T-helper 2 cell treated with Interferon-gamma antibody and Interleukin-4, amounts not matched to agents 5 μg/mL and 100 μg/mL, for 36 hours (primary cell): ENCODE measurements at regions not wholly inside any gene's neighbourhood (a gene's known extent, or its start where the extent isn't known, plus 50 kb on each side); places are given as distances from the start of the nearest gene placed in this dataset.

Experiments
- DNase-seq: peaks from one replicate; pipeline ENCODE4 v3.0.0; 2021; ENCODE audit warnings: low spot score
- H3K27ac Mint-ChIP-seq: one replicate; pipeline ENCODE4 v1.8.0; 2021; ENCODE audit warnings: mild to moderate bottlenecking, mixed read lengths
- H3K27me3 Mint-ChIP-seq: one replicate; pipeline ENCODE4 v1.8.0; 2021; ENCODE audit warnings: low read depth, mixed read lengths
- H3K36me3 Mint-ChIP-seq: one replicate; pipeline ENCODE4 v1.8.0; 2021; ENCODE audit warnings: low read depth, mixed read lengths
- H3K4me1 Mint-ChIP-seq: one replicate; pipeline ENCODE4 v1.8.0; 2021; ENCODE audit warnings: low read depth, mixed read lengths
- H3K4me3 Mint-ChIP-seq: one replicate; pipeline ENCODE4 v1.8.0; 2022; ENCODE audit warnings: mild to moderate bottlenecking, moderate library complexity, mixed read lengths
- H3K9me3 Mint-ChIP-seq: one replicate; pipeline ENCODE4 v1.8.0; 2021; ENCODE audit warnings: mixed read lengths

DNA sequence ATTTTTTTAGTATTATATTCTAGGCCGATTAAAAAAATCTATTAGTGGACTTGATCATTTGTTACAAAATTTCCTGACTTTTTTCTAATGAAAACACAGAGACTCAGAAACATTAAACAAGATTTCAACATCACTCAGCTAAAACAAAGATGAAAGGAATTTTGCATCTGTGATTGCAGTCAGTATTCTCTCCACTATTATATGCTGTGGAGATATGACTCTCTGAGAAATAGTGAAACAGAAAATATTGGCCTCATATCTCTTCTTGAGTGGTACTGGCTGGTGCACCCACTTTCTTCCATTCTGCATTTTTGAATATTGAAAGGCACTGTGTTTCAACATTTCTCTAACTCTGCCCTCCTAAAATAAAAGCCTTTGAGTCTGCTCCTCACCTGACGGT, 914.2 kb downstream of the TSN start:
- Mint-ChIP-seq H3K27ac (no peak overlapping the region), H3K4me1 (no peaks in the 10 kb centered on the region), H3K36me3 (no peaks in the 10 kb centered on the region), H3K27me3 (no peaks in the 10 kb centered on the region), H3K4me3 (no peak overlapping the region), H3K9me3 (peaks cover 4% of the 10 kb centered on the region)
- no peak for DNase-seq

DNA sequence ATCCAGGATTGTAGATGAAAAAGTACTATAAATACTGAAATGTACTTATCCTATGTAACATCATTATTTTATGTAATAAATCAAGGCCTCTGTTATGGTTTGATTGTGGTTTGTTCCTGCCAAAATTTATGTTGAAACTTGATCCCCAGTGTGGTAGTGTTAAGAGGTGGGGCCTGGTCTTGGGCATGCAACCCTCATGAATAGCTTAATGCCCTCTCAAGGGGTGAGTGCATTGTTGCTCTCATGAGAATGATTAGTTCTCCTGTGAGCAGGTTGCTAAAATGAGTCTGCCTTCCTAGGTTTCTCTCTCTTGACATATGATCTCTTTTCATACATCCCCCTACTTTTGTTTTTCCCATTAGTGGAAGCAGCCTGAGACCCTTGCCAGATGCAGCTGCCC, 915.4 kb downstream of the TSN start:
- Mint-ChIP-seq H3K4me1 (no peaks in the 10 kb centered on the region), H3K9me3 (peaks cover 4% of the 10 kb centered on the region), H3K4me3 (no peak overlapping the region), H3K27ac (no peak overlapping the region), H3K27me3 (no peaks in the 10 kb centered on the region), H3K36me3 (no peaks in the 10 kb centered on the region)
- no peak for DNase-seq

DNA sequence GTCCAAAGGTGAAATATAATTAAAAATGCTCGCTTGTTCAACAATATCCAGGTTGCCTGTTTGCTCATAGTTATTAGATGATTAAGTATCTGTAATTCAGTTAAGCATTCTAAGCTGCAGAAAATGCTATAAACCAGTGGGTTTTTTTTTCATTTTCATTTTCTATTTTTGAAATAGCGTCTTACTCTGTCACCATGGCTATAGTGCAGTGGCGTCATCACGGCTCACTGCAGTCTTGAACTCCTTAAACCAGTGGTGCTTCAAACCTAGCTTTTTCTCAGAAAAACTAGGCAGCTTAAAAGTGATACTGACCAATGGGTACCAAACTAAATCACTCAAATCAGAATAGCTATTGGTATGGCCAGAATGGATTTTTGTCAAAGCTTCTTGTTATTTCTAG, 925.2 kb downstream of the TSN start:
- no peaks in the 10 kb centered on the region for H3K4me1 Mint-ChIP-seq
- H3K27ac Mint-ChIP-seq: no peak overlapping the region
- H3K27me3 Mint-ChIP-seq: no peaks in the 10 kb centered on the region

DNA sequence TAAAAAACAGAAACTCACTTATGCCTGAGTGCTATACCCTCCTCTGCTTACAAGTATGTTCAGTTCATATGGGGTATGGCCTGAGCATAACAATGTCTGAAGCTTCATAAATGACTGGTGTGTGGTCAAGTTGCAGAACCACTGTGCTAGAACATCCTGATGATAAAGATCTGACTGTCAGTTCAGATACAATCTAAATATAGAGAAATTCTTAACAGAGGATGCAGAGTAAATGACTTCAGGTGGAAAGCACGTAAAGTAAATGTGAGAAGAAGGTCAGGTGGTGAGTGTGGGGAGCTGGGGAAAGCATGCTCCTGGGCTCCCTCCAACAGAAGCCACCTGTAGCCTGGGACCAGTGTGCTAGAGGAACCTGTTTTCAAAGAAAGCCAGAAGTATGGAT, 926.2 kb downstream of the TSN start:
- no peak overlapping the region for H3K27ac Mint-ChIP-seq
- no peaks in the 10 kb centered on the region for H3K4me1 Mint-ChIP-seq
- peaks cover 27% of the 10 kb centered on the region for H3K9me3 Mint-ChIP-seq
- no peaks in the 10 kb centered on the region for H3K27me3 Mint-ChIP-seq
- no peak overlapping the region for H3K4me3 Mint-ChIP-seq
- H3K36me3 Mint-ChIP-seq: no peaks in the 10 kb centered on the region
- no peak for DNase-seq

More for the DNA sequence above, 925.2 kb downstream of the TSN start:
- DNase-seq: no peak
- Mint-ChIP-seq H3K9me3 (peaks cover 21% of the 10 kb centered on the region), H3K36me3 (no peaks in the 10 kb centered on the region), H3K4me3 (no peak overlapping the region)

DNA sequence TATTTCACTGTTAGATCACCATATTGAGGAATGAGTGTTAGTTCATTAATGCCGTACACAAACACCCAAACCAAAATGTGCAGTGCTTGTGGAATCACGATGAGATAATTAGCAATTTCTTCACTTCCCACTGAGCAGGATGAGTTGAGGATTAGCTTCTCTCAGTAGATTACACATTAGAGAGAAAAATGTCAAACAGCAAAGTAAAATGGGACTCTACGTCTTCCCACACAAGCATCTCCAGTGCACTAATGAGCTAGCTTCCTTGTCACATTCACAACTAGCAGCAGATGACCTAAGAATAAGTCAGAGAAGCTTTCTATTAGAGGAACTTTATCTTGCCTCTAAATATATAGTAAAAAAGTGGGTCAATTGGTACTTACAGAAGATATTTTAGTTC, 926.9 kb downstream of the TSN start:
- peaks cover 28% of the 10 kb centered on the region for H3K9me3 Mint-ChIP-seq
- H3K4me1 Mint-ChIP-seq: no peaks in the 10 kb centered on the region
- H3K27ac Mint-ChIP-seq: no peak overlapping the region
- no peak overlapping the region for H3K4me3 Mint-ChIP-seq
- no peaks in the 10 kb centered on the region for H3K36me3 Mint-ChIP-seq
- no peaks in the 10 kb centered on the region for H3K27me3 Mint-ChIP-seq
- no peak for DNase-seq

DNA sequence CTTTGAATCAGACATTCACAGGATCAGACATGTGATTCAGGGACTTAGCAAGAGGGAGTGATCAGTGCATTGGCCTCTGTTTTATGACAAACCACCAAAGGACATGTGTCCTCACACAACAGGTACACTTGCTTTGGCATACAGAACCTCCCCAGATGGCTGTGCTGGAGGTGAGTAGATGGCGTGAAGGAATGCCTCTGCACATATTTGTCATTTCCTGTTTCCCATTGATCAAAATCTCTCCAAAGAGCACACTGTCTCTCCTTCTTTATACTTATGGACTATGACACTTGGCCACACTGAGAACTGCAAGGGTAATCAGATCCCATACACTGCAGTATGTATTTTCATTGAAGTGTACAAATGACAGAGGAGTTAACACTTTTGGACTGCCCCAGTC, 927.6 kb downstream of the TSN start:
- H3K4me1 Mint-ChIP-seq: no peaks in the 10 kb centered on the region
- DNase-seq: no peak

DNA sequence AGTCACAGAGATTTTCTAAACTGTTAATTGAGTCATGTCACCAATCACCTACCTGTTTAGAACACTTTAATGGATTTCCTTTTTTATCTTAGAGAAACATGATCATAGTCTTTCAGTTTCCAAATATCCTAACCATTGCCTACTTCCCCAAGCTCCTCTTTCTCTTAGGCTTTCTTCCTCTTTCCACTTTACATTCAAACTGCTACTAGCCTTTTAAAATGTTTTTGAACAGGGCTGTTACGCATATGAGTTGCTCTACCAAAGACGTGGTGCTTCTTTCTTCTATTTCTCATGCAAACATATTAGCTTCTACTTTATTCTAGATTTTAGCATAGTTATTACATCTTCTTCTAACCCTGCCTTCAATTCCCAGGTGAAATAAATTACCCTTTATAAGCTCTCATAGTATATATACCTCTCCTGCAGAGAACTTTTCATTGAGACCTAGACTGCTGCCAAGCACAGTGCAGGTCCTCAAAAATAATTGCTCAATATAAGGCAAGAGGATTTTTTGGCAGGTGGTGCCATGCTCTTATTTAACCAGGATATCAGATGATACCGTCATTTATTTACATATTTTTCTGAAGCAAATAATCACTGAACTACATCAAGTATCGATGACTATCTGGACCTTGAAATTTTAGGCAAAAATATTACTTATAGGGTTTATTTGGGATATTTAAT, 937.1 kb downstream of the TSN start:
- Mint-ChIP-seq H3K36me3 (no peaks in the 10 kb centered on the region), H3K4me1 (no peaks in the 10 kb centered on the region), H3K4me3 (no peak overlapping the region), H3K27ac (no peak overlapping the region), H3K27me3 (no peaks in the 10 kb centered on the region), H3K9me3 (peaks cover 32% of the 10 kb centered on the region)
- no peak for DNase-seq

More for the DNA sequence above, 927.6 kb downstream of the TSN start:
- H3K27ac Mint-ChIP-seq: no peak overlapping the region
- no peak overlapping the region for H3K4me3 Mint-ChIP-seq
- H3K36me3 Mint-ChIP-seq: no peaks in the 10 kb centered on the region
- H3K27me3 Mint-ChIP-seq: no peaks in the 10 kb centered on the region
- peaks cover 26% of the 10 kb centered on the region for H3K9me3 Mint-ChIP-seq

DNA sequence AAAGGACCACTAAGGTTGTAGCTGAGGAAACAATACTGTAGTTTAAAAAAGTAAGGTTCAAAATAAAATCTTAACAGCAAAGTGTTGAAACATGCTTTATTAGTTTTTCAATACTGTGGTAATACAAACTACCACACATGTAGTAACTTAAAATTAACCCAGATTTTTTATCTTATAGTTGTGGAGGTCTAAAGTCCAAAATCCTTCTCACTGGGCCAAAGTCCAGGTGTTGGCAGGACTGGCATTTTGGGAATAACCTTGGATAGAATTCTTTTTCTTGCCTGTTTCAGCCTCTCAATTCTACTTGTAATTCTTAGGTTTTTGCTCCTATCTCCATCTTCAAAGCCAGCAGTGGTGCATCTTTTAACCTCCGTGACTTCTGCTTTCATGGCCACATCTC, 942.0 kb downstream of the TSN start:
- H3K27me3 Mint-ChIP-seq: no peaks in the 10 kb centered on the region
- H3K4me1 Mint-ChIP-seq: no peaks in the 10 kb centered on the region
- no peak overlapping the region for H3K4me3 Mint-ChIP-seq
- no peak overlapping the region for H3K27ac Mint-ChIP-seq
- no peaks in the 10 kb centered on the region for H3K36me3 Mint-ChIP-seq
- DNase-seq: no peak
- H3K9me3 Mint-ChIP-seq: peaks cover 19% of the 10 kb centered on the region

DNA sequence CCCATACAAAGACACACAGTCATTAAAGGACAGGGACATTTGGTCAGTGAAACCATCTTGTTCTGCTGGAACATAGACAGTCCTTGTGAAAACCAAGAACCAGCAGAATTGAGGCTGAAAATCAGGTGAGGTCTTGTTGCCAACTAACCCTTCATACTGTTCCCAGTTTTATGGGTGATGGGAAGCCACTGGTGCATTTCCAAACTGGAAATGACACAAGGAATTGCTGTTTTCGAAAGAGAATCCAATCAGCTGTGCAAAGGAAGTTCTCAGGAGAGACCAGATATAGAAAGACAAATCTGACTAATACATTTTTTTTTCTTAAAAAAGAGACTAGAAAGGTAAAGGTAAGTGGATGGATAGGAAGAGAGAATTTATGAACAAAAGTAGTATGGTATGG, 948.2 kb downstream of the TSN start:
- H3K9me3 Mint-ChIP-seq: peaks cover 5% of the 10 kb centered on the region
- no peaks in the 10 kb centered on the region for H3K4me1 Mint-ChIP-seq
- H3K4me3 Mint-ChIP-seq: no peak overlapping the region
- no peaks in the 10 kb centered on the region for H3K36me3 Mint-ChIP-seq
- DNase-seq: no peak
- H3K27me3 Mint-ChIP-seq: no peaks in the 10 kb centered on the region
- no peak overlapping the region for H3K27ac Mint-ChIP-seq

DNA sequence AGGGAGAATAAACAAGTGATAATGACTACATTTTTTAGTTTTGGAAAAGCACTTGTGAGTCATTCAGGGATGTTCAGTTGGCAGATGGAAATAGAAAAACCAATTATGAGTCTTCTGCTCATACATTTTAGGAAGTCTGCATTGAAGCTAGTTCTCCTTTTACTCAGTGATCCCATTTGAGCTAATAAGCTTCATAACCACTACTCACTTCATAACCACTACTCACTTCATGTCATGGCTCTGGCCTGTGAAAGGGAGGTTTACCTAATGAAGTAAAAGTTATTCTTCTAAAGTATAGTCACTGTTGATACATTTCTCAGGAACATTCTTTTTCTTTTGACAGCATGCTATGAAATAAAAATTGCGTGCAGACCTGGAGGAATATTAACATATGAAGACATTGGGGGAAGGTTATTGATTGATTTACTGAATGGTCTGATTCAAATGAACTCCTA, 948.7 kb downstream of the TSN start:
- peaks cover 6% of the 10 kb centered on the region for H3K9me3 Mint-ChIP-seq
- no peak for DNase-seq
- no peak overlapping the region for H3K27ac Mint-ChIP-seq
- no peaks in the 10 kb centered on the region for H3K4me1 Mint-ChIP-seq
- no peak overlapping the region for H3K4me3 Mint-ChIP-seq
- H3K27me3 Mint-ChIP-seq: no peaks in the 10 kb centered on the region
- no peaks in the 10 kb centered on the region for H3K36me3 Mint-ChIP-seq

DNA sequence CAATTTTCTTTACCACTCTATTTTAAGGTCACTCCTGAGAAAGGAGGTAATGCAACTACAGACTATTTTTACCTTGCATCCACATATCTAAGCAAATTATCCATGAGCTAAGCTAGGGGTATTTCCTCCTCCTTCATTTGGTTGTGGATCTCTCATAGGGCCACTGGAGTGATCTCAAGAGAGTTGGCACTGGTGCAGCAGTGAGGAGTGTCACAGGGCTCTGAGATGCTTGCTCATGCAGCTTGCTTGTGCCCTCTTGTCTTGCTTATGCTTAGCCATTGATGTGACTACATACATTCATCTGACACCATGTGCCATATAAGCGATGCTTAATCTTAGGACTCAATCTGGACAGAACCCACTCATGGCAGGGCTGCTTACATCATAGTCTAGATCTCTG, 950.3 kb downstream of the TSN start:
- H3K4me3 Mint-ChIP-seq: no peak overlapping the region
- H3K9me3 Mint-ChIP-seq: peaks cover 11% of the 10 kb centered on the region
- H3K36me3 Mint-ChIP-seq: no peaks in the 10 kb centered on the region
- no peak for DNase-seq
- no peaks in the 10 kb centered on the region for H3K4me1 Mint-ChIP-seq
- no peaks in the 10 kb centered on the region for H3K27me3 Mint-ChIP-seq
- no peak overlapping the region for H3K27ac Mint-ChIP-seq

DNA sequence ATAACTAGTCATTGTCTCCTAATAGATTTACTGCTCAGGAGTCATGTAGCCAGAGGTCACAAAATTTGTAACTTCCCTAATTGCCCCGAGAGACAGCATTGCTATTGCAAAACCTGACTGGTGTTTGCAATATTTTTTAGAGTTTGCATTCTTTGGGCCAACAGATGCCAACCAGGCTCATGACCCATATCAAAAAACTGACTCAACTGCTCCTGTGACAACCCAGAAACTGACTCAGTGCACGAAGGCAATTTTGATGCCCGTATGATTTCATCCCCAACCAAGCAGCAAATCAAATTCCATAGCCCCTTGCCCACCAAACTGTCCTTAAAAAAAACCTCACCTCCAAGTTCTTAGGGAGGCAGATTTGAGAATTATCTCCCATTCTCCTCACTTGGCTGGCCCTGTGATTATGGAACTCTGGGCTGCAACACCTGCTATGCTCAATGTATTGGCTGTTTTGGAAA, 951.3 kb downstream of the TSN start:
- DNase-seq: no peak
- H3K27me3 Mint-ChIP-seq: no peaks in the 10 kb centered on the region
- H3K4me3 Mint-ChIP-seq: no peak overlapping the region
- no peaks in the 10 kb centered on the region for H3K4me1 Mint-ChIP-seq
- peaks cover 15% of the 10 kb centered on the region for H3K9me3 Mint-ChIP-seq
- H3K27ac Mint-ChIP-seq: no peak overlapping the region
- no peaks in the 10 kb centered on the region for H3K36me3 Mint-ChIP-seq

DNA sequence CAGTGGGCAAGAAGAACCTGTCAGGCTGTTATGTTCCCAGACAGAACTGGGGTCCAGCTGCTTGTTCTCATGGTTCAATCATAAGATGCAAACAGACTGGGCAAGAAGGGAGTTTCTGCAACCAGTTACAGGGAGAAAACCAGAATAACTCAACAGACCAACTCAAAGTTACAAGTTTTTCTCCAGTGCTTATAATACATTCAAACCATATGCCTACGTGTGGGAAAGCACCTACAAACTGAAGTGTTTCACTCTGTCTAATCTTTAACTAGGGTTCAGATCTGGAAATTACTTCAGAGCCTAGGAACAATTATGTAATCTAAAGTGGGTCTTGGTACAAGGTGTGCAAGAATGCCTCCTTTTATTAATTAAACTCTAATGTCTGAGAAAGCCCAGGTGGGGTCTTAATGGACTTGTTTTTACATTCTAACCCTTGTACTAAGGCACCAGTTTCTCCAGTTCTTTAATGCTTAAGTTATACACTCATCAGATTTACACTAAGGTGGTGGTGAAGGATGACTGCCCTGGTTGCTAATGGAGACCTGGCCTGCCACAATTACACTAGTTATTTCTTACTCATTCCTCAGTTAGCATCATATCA, 951.9 kb downstream of the TSN start:
- Mint-ChIP-seq H3K9me3 (peaks cover 16% of the 10 kb centered on the region), H3K27ac (no peak overlapping the region)

DNA sequence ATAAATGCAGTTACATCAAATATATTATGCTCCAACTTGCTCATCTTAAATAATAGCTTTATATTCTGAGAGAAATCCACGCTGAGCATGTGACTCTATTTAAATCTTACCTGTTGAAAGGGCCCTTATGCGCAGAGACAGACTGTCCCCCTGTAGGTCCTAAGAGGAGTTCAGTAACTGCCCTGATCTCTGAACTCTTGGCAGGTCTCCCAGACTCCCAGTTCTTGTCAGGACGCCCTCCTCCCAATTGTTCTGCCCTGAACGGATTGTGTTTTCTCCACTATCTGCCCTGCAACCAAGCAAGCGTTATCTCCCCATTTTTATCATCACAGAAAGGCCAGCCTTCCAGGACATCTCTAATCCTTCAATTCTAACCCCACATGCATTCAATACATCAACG, 954.6 kb downstream of the TSN start:
- no peaks in the 10 kb centered on the region for H3K4me1 Mint-ChIP-seq
- no peaks in the 10 kb centered on the region for H3K27me3 Mint-ChIP-seq
- no peak overlapping the region for H3K27ac Mint-ChIP-seq
- H3K4me3 Mint-ChIP-seq: no peak overlapping the region
- DNase-seq: no peak
- H3K36me3 Mint-ChIP-seq: no peaks in the 10 kb centered on the region
- peaks cover 40% of the 10 kb centered on the region for H3K9me3 Mint-ChIP-seq

More for the DNA sequence above, 951.9 kb downstream of the TSN start:
- no peaks in the 10 kb centered on the region for H3K36me3 Mint-ChIP-seq
- no peaks in the 10 kb centered on the region for H3K27me3 Mint-ChIP-seq
- H3K4me3 Mint-ChIP-seq: no peak overlapping the region
- no peaks in the 10 kb centered on the region for H3K4me1 Mint-ChIP-seq
- DNase-seq: no peak

DNA sequence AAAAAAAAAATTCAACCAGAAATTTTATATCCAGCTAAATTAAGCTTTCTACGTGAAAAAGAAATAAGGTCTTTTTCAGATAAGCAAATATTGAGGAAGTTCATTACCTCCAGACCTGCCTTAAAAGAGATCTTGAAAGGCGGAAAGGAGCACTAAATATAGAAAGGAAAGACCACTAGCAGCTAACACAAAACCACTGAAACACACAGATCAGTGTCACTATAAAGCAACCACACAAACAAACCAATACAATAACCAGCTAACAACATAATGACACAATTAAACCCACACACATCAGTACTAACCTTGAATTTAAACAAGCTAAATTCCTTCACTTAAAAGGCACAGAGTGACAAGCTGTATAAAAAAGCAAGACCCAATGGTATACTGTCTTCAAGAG, 958.3 kb downstream of the TSN start:
- no peaks in the 10 kb centered on the region for H3K4me1 Mint-ChIP-seq
- H3K27me3 Mint-ChIP-seq: no peaks in the 10 kb centered on the region
- H3K4me3 Mint-ChIP-seq: no peak overlapping the region
- no peak overlapping the region for H3K27ac Mint-ChIP-seq
- peaks cover 49% of the 10 kb centered on the region for H3K9me3 Mint-ChIP-seq
- no peaks in the 10 kb centered on the region for H3K36me3 Mint-ChIP-seq
- no peak for DNase-seq
